Spleen (tissue), 7 donors: ENCODE measurements at regions not wholly inside any gene's neighbourhood (a gene's known extent, or its start where the extent isn't known, plus 50 kb on each side); places are given as distances from the start of the nearest gene placed in this dataset.

ENCODE experiments used
- CTCF ChIP-seq, 11 experiments: fragments of 200-600 bp in 7 of 11; fragments of 450-650 bp in 4 of 11; sonication (generic) in 4 of 11; IDR thresholded peaks in 8 of 11; conservative IDR thresholded peaks in 3 of 11; 1 replicate in 7 of 11; 2 replicates in 4 of 11; pipeline versions ENCODE4 v1.4.0 to v1.8.0; 2016 to 2021; ENCODE audit warnings: antibody characterized with exemption in 11 of 11, inconsistent platforms in 4 of 11, mild to moderate bottlenecking in 1 of 11
- POLR2AphosphoS5 ChIP-seq, 3 donors: sonication (generic); formaldehyde crosslinking; IDR thresholded peaks; one replicate each; pipeline ENCODE4 v1.5.1; 2017; ENCODE audit warnings: antibody characterized with exemption in 3 of 3
- donor health status: DM: no; HTN: no; CAD: no; lungs with moderate emphysema.
- donor health status: DM: no; HTN: no; CAD: no.
- donor health status: DM: no; HTN: no; CAD: no.

- TF ChIP-seq POLR2AphosphoS5 (IDR thresholded peaks at IDR 0.05) (no peak), CTCF (IDR thresholded peaks at IDR 0.05 in 8 of 11, conservative IDR thresholded peaks at IDR 0.05 in 3 of 11) (no peak)
Observed at GRCh38 chr4:72948080-72948479, 121.4 kb downstream of the COX18 start.
